ENCODE measurements at regions not wholly inside any gene's neighbourhood (a gene's known extent, or its start where the extent isn't known, plus 50 kb on each side); places are given as distances from the start of the nearest gene placed in this dataset.

DNA sequence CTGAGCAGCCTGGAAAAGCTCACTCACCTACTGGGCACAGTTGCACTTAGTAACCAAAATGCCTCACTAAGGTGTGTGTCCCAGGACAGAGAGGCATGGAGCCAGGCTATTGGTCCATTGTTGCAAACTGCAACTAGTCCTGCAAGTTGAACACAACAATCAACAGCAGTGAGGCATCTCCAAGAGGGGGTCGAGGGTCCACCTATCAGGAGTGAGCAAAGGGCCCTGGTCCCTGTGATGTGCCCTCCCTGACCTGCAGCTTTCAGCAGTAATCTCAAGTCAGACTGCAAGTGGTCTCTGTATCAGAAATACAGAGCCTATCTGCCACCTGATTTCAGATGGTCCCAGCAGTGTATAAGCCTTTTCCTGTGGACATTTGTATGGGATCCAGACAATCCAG lies 50.2 kb upstream of the TGM3 start:
- TF ChIP-seq POLR2AphosphoS5 (IDR thresholded peaks at IDR 0.05; ENCODE audit: low read depth, low read length) (no peak), POLR2A (IDR thresholded peaks at IDR 0.05; ENCODE audit: low read depth, low read length) (no peak)
